HepG2 (cell line): ENCODE measurements at regions not wholly inside any gene's neighbourhood (a gene's known extent, or its start where the extent isn't known, plus 50 kb on each side); places are given as distances from the start of the nearest gene placed in this dataset.

Source experiments
- ATAC-seq: fragments of 200-7000 bp; cut with Tn5 transposase; 3 replicates; pipeline ENCODE4 v1.9.1; 2020; ENCODE audit warnings: mild to moderate bottlenecking, moderate library complexity
- BruUV-seq: library from RNA; stranded (reverse); fragments of 400-500 nt; replicated peaks from 2 replicates; lab custom pipeline; 2021; lab: Mats Ljungman, UMichigan
- CTCF ChIA-PET: fragments of 300-600 bp; formaldehyde crosslinking; extraction: SDS; loops from one replicate; lab custom pipeline; 2021; ENCODE audit warnings: low total read pairs, inconsistent platforms, low intra/inter-chr PET ratio; lab: Yijun Ruan, JAX
- POLR2A ChIA-PET: fragments of 350-600 bp; sonication (Branson Sonifier 250); formaldehyde crosslinking; loops from one replicate; lab custom pipeline; 2020; ENCODE audit warnings: antibody characterized with exemption, inconsistent platforms; lab: Yijun Ruan, JAX
- DNase-seq: peaks from one replicate; pipeline ENCODE4 v3.0.0-alpha.2; 2015; ENCODE audit warnings: low spot score
- FAIRE-seq: peaks from 3 replicates; lab custom pipeline; 2011; peaks lifted over from hg19 to GRCh38; lab: Jason Lieb, UNC
- H2AFZ ChIP-seq: one replicate; pipeline ENCODE4 v1.6.1; 2011; ENCODE audit warnings: low read length, inconsistent platforms
- H3K27ac ChIP-seq: fragments of 300-600 bp; 3 replicates; pipeline ENCODE4 v1.8.0; 2011; ENCODE audit warnings: mixed run types, mild to moderate bottlenecking, mixed read lengths, low read length, inconsistent platforms; ENCODE audit not compliant: insufficient read depth; ENCODE audit errors: extremely low read length
- H3K27me3 ChIP-seq, 2 experiments: fragments of 200-600 bp in 1 of 2; 2 replicates in 1 of 2; 3 replicates in 1 of 2; pipeline versions ENCODE4 v1.6.0 to v1.8.0; 2011; ENCODE audit warnings: low read length in 2 of 2, mild to moderate bottlenecking in 2 of 2, moderate library complexity in 2 of 2, inconsistent platforms in 1 of 2; ENCODE audit not compliant: insufficient read depth in 2 of 2, control insufficient read depth in 1 of 2
- H3K36me3 ChIP-seq, 2 experiments: fragments of 200-600 bp in 1 of 2; replicated peaks in 1 of 2; 2 replicates in 1 of 2; 3 replicates in 1 of 2; pipeline versions ENCODE4 v1.5.1 to v1.8.0; 2011; ENCODE audit warnings: low read length in 2 of 2, inconsistent platforms in 1 of 2; ENCODE audit not compliant: insufficient read depth in 2 of 2, control insufficient read depth in 1 of 2
- H3K4me1 ChIP-seq: 2 replicates; pipeline ENCODE4 v1.5.1; 2012; ENCODE audit warnings: low read length, inconsistent platforms; ENCODE audit not compliant: insufficient read depth
- H3K4me2 ChIP-seq: 2 replicates; pipeline ENCODE4 v1.6.0; 2011; ENCODE audit warnings: low read depth, low read length, inconsistent platforms
- H3K4me3 ChIP-seq, 3 experiments: fragments of 200-600 bp in 1 of 3; sonication (generic), shearing (Covaris generic) in 1 of 3; replicated peaks in 1 of 3; 2 replicates each; pipeline ENCODE4 v1.5.1; 2011 to 2016; ENCODE audit warnings: low read length in 3 of 3, inconsistent platforms in 2 of 3, low read depth in 2 of 3, mild to moderate bottlenecking in 2 of 3, control low read depth in 1 of 3, mixed read lengths in 1 of 3; ENCODE audit not compliant: insufficient read depth in 1 of 3
- H3K79me2 ChIP-seq: one replicate; pipeline ENCODE4 v1.6.1; 2011; ENCODE audit warnings: low read length, inconsistent platforms; ENCODE audit not compliant: insufficient read depth
- H3K9ac ChIP-seq: 2 replicates; pipeline ENCODE4 v1.6.0; 2011; ENCODE audit warnings: mild to moderate bottlenecking, low read depth, low read length, inconsistent platforms; ENCODE audit not compliant: insufficient read depth
- H3K9me3 ChIP-seq: 2 replicates; pipeline ENCODE4 v1.5.1; 2012; ENCODE audit warnings: mild to moderate bottlenecking, low read length
- H4K20me1 ChIP-seq: 2 replicates; pipeline ENCODE4 v1.6.0; 2011; ENCODE audit warnings: inconsistent platforms, mild to moderate bottlenecking, low read length, moderate library complexity; ENCODE audit not compliant: insufficient read depth
- ARNTL ChIP-seq: sonication (generic); formaldehyde crosslinking; IDR thresholded peaks from 2 replicates; pipeline ENCODE4 v1.4.0; 2020; ENCODE audit warnings: mild to moderate bottlenecking, missing genetic modification reagents
- DPF2 ChIP-seq: sonication (generic); formaldehyde crosslinking; IDR thresholded peaks from 2 replicates; pipeline ENCODE4 v1.4.0; 2020; ENCODE audit warnings: mild to moderate bottlenecking, low read depth, missing genetic modification reagents, borderline replicate concordance
- MTA3 ChIP-seq: sonication (generic); formaldehyde crosslinking; IDR thresholded peaks from 2 replicates; pipeline ENCODE4 v1.4.0; 2020; ENCODE audit warnings: missing genetic modification reagents
- NFE2L1 ChIP-seq: sonication (generic); formaldehyde crosslinking; IDR thresholded peaks from 2 replicates; pipeline ENCODE4 v1.4.0; 2020; ENCODE audit warnings: missing genetic modification reagents, mild to moderate bottlenecking, borderline replicate concordance
- ONECUT2 ChIP-seq: sonication (generic); formaldehyde crosslinking; IDR thresholded peaks from 2 replicates; pipeline ENCODE4 v1.4.0; 2020; ENCODE audit warnings: missing genetic modification reagents
- POGZ ChIP-seq: sonication (generic); formaldehyde crosslinking; IDR thresholded peaks from 2 replicates; pipeline ENCODE4 v1.4.0; 2020; ENCODE audit warnings: mild to moderate bottlenecking, missing genetic modification reagents
- RORA ChIP-seq: sonication (generic); formaldehyde crosslinking; IDR thresholded peaks from 2 replicates; pipeline ENCODE4 v1.5.0; 2020; ENCODE audit warnings: mild to moderate bottlenecking, missing genetic modification reagents, moderate library complexity
- ZNF546 ChIP-seq: sonication (generic); formaldehyde crosslinking; conservative IDR thresholded peaks from 2 replicates; pipeline ENCODE4 v1.8.1; 2023; ENCODE audit warnings: mild to moderate bottlenecking, missing genetic modification reagents
- ZNF746 ChIP-seq: sonication (generic); formaldehyde crosslinking; IDR thresholded peaks from 2 replicates; pipeline ENCODE4 v1.8.0; 2022; ENCODE audit warnings: mild to moderate bottlenecking, missing genetic modification reagents
- WGBS: methylation state at CpG from one replicate; pipeline ENCODE4 v1.1.6; 2017; ENCODE audit warnings: low lambda C conversion rate; 5-methylcytosine and 5-hydroxymethylcytosine counted together
- in situ Hi-C: cut with HindIII; loops from 2 replicates; pipeline ENCODE4 v1.10.0; 2017; ENCODE audit warnings: low pct_unique_long_range_greater_than_20kb; ENCODE audit not compliant: extremely low pct_ligation_motif_present
- intact Hi-C: fragments of 100-400 bp; cut with micrococcal nuclease; formaldehyde crosslinking; loops from one replicate; pipeline ENCODE4 v1.10.0; 2022; ENCODE audit not compliant: unreplicated experiment
- TF ChIP-seq, protein P1 (sequence below): IDR thresholded peaks from 2 replicates; pipeline ENCODE4 v1.6.1; 2018; ENCODE audit warnings: missing genetic modification reagents, mild to moderate bottlenecking, missing compliant biosample characterization

DNA sequence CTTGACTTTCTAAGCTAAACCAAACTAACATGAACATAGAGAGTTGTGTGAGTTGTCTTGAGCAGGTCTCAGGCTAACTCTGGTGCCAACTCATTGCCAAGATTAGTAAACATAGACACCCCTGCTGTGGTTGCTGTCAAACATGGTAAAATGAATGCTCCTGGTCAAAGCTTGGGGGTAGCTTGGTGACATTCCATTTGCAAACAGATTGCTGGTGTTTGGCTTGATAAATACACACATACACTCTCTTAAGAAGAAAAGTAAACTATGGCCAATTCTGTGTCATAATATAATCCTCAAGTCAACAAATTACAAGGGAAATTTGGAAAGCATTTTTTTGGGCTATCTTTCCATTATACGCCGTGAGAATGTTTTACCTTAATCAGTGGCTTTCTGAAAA is 386.4 kb upstream of the PDE3A start (continued):
- no peak for TF ChIP-seq ONECUT2 (CRISPR knock-in tag)
- no peak for TF ChIP-seq RORA (CRISPR knock-in tag)
- no peak for TF ChIP-seq DPF2 (CRISPR knock-in tag)

GRCh38 chr12:19988001-19988400 is 380.3 kb upstream of the PDE3A start:
- CTCF ChIA-PET = no interaction called here
- 3% methylated on average over 2 of the region's 2 CpGs for WGBS
- POLR2A ChIA-PET = no interaction called here
- no peak overlapping the region for H3K9ac ChIP-seq
- no peaks in the 10 kb centered on the region for H3K36me3 ChIP-seq
- H3K27me3 ChIP-seq = no peaks in the 10 kb centered on the region; a peak in 1 of 5 replicates
- intact Hi-C loops = no loop called here
- H3K4me3 ChIP-seq = no peak overlapping the region
- no peaks in the 10 kb centered on the region for H3K79me2 ChIP-seq
- ATAC-seq = no peak
- no peak overlapping the region for H3K4me2 ChIP-seq
- TF ChIP-seq ARNTL (CRISPR knock-in tag) = no peak
- no peak for TF ChIP-seq ZNF546 (CRISPR knock-in tag)
- TF ChIP-seq NFE2L1 = no peak
- TF ChIP-seq, protein P1, sequence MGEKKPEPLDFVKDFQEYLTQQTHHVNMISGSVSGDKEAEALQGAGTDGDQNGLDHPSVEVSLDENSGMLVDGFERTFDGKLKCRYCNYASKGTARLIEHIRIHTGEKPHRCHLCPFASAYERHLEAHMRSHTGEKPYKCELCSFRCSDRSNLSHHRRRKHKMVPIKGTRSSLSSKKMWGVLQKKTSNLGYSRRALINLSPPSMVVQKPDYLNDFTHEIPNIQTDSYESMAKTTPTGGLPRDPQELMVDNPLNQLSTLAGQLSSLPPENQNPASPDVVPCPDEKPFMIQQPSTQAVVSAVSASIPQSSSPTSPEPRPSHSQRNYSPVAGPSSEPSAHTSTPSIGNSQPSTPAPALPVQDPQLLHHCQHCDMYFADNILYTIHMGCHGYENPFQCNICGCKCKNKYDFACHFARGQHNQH (CRISPR knock-in tag) = no peak
- no peak for TF ChIP-seq POGZ
- no peak for TF ChIP-seq MTA3
- no peak for TF ChIP-seq ZNF746 (CRISPR knock-in tag)
- no peaks in the 10 kb centered on the region for H4K20me1 ChIP-seq
- no TSS peak for BruUV-seq
- H2AFZ ChIP-seq = no peak overlapping the region
- no peak for FAIRE-seq
- DNase-seq = no peak
- in situ Hi-C loops = no loop called here
- no peaks in the 10 kb centered on the region for H3K4me1 ChIP-seq
- H3K27ac ChIP-seq = no peak overlapping the region
- no peaks in the 10 kb centered on the region for H3K9me3 ChIP-seq
